ENCODE measurements at regions not wholly inside any gene's neighbourhood (a gene's known extent, or its start where the extent isn't known, plus 50 kb on each side); places are given as distances from the start of the nearest gene placed in this dataset.

DNA sequence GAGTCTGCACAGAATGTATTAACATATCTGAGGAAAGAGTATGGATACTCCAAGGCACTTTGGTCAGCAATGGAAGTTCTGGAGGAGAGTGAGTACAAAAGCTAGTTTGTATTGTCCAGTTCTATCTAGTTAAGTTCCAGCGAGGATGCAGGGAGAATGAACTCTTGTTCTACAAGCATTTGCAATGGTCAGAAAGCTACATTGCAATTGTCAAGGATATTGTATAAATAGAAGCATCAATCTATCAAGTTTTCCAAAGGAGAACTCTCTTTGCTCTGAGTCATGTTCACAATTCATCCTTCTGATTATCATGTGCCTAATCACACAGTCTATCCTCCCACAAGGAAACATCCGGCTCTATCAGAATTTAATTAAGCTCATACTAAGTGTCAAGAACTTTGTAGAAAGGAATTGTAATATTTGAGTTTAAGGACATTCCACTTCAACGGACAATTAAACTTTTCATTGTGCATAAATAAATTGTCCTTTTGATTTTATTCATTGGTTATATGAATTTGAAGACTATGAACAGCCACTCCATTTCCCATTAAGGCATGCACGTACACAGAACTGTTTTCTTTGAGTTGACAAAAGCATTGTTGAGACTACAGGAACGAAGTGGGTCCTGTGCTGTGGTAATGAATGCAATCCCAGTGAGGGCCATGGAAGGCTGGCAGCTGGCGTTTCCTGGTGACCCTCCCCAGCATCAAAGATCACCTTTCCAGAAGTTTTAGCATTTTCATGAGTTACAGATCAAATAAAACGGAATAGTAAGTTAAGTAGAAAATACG lies 973.5 kb upstream of the GOT2 start:
- no peak for DNase-seq (ENCODE audit: low spot score)

GRCh38 chr16:59701963-59702930 lies 968.1 kb upstream of the GOT2 start:
- no peak for DNase-seq (ENCODE audit: low spot score)

DNA sequence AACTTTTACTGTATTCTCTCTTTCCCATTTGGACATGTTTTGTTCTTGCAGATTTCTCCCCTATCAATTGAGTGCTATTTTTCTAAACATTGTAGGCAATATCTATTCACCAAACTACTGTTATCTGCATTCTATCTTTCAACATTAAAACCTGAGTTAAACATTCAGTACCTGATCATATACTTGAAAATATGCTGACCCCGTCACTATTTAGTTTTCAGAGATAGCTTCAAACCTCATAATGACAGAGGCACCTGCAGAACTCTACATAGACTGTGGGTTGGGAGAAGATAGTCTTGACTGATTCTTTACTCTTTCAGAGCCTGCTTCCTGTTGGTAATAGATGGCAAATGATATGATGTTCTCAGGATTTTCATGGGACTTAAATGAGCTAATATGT lies 965.7 kb upstream of the GOT2 start:
- no peak for DNase-seq (ENCODE audit: low spot score)

DNA sequence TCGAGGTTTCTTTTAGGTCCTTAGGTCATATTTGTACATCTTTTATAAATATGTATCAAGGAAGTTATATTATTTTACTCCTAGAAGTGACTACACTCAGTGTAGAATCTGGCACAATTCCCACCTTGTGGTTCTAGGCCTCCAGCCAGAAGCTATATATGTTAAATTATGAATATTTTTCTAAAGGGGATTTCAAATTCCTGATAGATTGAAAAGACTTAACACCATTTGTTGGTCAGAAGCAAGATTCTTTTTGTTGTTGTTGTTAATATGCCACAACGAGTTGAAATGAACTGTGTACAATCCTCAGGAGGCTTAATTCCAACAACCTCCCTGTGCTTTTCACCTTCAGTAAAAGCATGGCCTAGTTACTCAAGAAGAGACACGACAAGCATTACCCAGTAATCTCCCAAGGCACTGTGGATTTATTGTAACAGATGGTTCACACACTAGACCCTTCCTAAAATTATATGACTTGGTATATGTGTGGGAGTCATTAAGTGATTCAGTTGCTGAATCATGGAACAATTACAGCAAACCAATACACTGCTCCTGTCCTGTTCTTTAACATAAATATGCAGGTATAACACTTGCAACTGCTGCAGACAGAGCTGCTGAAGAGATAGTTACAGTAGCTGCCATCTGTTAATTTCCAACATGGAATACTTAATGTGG lies 964.4 kb upstream of the GOT2 start:
- DNase-seq (ENCODE audit: low spot score), result no peak

DNA sequence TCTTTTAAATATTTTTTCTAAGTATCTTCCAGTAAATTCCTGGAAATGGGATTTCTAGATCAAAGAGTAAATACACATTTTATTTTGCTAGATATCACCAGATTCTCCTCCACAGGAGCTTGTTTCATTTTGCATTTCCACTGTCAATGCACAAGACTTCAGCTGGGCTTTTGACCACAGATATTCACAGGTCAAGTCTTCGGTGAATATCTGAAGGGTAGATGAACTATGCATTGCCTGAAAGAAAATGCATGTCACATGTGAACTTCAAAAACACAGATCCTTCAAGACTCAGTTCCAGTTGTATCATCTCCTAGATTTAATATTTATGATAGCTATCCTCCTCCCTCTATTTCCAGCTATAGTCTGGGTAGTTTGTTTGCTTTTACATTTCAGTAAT lies 963.6 kb upstream of the GOT2 start:
- no peak for DNase-seq (ENCODE audit: low spot score)

DNA sequence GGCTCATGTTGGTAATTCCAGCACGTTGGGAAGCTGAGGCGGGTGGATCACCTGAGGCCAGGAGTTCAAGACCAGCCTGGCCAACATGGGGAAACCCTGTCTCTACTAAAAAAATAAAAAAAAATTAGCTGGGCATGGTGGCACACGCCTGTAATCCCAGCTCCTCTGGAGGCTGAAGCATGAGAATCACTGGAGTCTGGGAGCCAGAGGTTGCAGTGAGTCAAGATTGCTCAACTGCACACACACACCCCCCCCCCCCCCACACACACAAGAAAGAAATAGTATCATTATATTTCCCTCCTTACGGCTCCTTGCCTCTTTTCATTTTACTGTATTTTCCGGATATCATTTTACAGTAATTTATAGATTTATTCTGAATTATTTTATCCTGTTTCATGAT lies 963.1 kb upstream of the GOT2 start:
- DNase-seq (ENCODE audit: low spot score), result no peak

DNA sequence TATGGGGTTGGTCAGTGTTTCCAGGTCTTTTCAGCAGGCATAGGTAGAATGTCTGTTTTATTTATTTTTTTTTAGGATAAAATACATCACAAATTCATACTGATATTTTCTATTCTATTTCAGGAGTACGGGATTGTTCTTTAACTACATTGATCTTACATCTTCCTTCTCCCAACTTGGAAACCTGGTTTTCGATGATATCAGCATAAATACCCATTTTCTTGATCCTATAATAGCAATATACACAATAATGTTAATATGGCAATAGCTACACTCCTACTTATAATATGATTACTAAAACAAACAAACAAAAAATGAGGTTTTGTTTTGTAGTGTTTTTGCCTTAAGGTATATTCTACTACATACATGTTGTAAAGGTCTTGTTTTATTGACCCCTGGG lies 962.4 kb upstream of the GOT2 start:
- DNase-seq (ENCODE audit: low spot score), result no peak

DNA sequence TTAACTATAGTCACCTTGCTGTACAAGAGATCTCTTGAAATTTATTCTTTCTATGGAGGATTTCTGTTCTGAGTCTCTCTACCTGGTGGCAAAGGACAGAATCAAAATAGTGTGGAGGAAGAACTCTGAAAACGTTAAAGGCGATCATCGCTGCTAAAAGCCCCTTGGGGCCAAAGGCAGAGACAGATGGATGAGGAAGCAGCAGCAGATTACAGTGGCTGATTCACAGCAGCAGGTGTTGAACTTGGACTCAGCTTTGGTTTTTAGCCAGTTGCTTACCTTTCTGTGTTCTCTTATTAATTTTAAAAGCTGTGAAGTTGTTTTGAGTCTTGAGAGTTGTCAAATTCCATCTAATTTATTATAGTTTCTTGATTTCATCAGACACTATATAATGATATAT lies 956.1 kb upstream of the GOT2 start:
- DNase-seq (ENCODE audit: low spot score), result no peak

DNA sequence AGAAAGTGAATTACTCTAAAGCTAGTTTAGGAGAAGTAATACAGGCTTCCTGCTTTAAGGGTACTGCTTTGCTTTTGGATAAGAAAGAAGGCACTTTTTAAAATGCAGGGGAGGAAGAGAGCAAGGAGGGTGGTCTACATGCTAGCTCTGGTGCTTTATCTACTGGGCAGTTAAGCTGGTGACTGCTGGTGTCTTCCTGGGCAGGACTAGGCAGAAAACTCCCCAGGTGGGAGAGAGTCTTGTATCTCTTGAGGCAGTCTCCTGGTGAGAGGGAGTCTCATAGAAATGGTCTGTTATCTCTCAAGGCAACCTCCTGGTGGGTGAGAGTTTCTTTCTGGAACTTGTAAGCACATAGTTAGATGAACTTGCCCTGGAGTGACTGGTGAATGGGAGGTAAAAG lies 953.9 kb upstream of the GOT2 start:
- no peak for DNase-seq (ENCODE audit: low spot score)

GRCh38 chr16:59686405-59686804 lies 952.3 kb upstream of the GOT2 start:
- DNase-seq (ENCODE audit: low spot score), result no peak

DNA sequence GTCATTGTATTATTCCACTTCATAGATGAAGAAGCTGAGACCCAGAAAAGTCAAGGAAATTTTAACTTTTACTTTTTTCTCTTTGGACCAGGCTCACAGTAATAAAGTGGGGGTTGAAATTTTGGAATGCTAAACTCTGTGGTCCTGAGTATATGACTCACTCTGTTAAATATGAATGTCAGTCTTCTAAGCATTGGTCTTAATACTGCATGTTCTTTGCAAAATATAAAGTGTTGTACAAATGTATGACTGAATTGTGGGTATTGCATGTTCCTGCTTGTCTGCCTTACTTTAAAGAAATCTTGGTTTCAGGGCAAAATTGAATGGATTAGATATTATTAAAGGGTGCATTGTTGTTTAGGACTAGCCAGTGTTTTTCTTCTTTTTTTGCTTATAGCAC lies 950.8 kb upstream of the GOT2 start:
- DNase-seq (ENCODE audit: low spot score), result peak; percentile 9

GRCh38 chr16:59683709-59684108 lies 949.6 kb upstream of the GOT2 start:
- DNase-seq (ENCODE audit: low spot score), result no peak

DNA sequence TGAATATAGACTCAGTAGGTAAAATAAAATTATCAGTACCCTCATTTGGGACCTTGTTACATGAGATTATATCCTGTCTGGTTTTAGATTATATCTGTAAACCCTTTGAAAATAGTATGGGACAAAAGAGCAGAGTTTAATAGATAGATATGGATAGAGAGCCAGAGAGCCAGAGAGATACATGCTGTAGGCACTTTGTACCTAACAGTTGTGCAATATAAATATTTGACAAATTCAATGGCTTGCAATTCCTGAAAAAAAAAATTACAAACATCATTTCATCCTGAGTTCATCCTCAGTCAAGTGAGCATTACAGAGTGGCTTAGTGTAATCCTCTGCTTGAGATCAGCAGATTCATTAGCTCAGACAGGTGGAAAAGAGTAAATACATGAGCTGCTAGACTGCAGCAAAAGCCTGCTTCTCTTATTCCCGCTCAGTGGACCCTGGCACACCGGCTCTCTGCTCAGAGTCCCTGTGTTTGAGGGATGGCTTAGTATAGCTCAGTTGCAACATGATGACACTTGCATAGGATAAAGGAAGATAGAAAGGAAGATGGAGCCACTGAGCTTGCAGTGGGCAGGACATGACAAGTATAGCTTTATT lies 931.6 kb upstream of the GOT2 start:
- DNase-seq (ENCODE audit: low spot score), result no peak

DNA sequence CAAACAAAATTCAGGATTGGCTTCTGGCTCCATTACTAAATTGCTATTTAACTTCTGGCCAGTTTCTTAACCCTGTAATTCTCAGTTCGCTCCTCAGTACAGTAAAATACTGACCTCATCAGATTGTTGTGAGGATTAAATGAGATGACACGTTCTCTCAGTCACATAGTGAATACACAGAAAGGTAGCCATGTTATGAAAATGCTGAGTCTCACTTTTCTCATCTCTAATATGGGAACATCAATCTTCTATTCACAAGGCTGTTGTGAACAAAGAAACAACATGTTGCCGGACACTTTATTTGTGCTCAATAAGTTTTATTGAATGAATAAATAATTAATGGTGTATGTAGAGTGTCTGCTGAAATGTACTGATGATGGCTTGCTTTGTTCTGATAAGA lies 924.5 kb upstream of the GOT2 start:
- DNase-seq (ENCODE audit: low spot score), result no peak

DNA sequence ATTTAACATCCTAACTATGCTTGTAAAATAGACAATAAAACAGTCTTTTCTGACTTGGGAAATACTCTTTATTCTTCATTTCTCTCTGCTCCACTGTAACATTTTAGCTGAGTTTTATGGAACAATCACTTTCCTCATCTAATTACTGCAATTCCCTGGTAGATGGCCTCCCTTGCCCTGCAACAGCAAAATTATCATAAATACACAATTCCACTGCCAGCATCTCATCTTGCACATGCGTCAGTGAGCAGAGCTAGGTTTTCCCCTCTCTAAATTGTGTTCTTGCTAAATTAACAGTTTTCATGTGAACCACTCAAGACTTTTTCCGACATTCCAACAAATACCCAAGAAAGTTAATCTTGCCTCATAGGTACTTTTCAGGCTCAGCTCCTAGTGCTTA lies 920.9 kb upstream of the GOT2 start:
- no peak for DNase-seq (ENCODE audit: low spot score)

DNA sequence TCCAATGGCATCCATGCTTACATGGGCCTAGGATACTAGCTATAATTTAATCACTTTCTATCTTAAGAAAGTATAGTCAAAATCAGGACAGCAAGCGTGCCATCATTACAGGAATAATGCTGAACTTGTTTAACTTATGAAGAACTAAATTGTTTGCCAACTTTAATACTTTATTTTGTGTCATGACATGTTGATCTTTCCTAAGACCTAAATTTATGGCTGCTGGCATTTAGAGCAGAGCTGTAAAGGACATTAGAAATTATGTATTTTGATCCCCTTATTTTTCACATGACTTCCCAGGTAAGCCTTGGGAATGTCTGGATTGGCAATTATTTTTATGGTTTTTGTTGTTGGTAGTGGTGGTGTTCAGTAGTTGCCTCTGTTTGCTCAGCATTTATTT lies 920.3 kb upstream of the GOT2 start:
- no peak for DNase-seq (ENCODE audit: low spot score)

GRCh38 chr16:59651662-59652061 lies 917.5 kb upstream of the GOT2 start:
- DNase-seq (ENCODE audit: low spot score), result no peak

DNA sequence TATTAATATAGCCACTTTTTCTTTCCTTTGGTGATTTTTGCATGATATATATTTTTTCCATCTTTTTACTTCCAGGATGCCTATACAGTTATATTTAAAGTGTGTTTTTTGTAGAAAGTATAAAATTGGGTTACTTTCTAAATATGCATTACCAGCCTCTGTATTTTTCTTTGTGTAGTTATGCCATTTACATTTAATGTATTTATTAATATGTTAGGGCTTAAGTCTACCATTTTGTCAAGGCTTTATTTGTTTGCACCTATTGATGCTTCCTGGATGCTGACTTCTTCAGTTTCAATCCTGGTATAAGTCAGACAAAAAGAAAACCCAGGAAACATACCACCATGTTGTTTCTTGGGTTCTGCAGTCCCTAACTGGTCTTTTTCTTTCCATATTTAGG lies 911.1 kb upstream of the GOT2 start:
- no peak for DNase-seq (ENCODE audit: low spot score)

DNA sequence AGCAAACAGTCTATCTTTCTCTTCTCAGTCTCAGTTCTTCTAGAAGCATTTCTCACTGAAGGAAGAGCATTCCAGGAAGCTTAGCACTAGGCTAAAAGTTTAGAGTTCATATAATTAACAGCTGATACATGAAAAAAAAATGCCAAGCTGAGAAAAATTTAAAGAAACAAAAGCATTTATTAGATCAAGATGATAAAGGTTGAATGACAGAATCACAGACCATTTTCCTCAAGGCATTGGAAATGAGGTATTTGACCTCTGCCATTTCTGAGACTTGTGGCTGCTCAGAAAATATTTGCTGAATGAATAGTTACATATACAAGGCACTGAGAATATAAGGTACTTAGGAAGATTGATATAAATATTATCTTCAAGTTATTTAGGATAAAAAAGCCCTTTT lies 901.6 kb upstream of the GOT2 start:
- DNase-seq (ENCODE audit: low spot score), result no peak

DNA sequence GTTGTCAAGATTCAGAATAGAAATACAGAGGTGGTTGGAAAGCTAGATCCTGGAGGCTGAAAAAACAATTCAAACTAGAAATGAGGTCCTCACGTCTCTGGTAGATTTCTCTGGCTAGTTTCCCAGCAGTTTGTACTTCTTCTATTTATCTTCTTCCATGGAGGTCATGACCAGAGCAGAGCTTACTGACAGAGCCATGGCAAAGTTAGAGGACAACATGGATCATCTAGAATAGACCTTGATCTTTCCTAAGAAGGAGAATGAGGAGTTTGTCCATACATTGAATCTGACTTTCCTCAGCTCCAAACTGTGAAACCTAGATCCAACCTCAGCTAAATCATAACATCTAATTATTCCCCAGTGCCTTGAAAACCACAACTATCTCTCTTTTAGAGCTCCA lies 900.8 kb upstream of the GOT2 start:
- no peak for DNase-seq (ENCODE audit: low spot score)

- DNase-seq (ENCODE audit: low spot score), result peak; percentile 22
These were observed 900.0 kb upstream of the GOT2 start for GRCh38 chr16:59634004-59634579.

- DNase-seq (ENCODE audit: low spot score), result peak; percentile 30
These were observed 898.2 kb upstream of the GOT2 start for GRCh38 chr16:59632276-59632855.

Measured in AG08396 (cell line).